Activated naive CD4-positive, alpha-beta T cell (primary cell): ENCODE measurements at regions not wholly inside any gene's neighbourhood (a gene's known extent, or its start where the extent isn't known, plus 50 kb on each side); places are given as distances from the start of the nearest gene placed in this dataset.

Experiments
- DNase-seq, 4 experiments: peaks; one replicate each; lab custom pipeline; 2025; lab: John Stamatoyannopoulos, UW

DNA sequence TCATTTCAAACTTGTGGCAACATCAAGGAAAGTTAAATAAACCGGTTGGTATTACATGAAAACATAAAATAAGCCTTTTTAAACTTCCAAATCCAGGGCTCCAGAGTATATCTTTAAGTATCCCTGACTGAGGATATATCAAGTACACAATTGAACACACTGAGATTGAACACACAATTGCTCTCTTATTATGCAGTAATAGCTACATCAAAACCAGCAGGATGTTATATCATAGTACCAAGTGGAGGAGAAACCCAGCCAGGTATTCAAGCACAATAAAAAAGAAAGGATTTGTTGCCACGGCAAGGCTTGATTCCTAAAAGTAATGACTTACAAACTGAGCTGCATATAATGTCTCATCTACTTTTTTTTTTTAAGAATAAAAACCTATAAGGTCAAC lies 605.8 kb downstream of the SPOCK3 start:
- no peak for DNase-seq

DNA sequence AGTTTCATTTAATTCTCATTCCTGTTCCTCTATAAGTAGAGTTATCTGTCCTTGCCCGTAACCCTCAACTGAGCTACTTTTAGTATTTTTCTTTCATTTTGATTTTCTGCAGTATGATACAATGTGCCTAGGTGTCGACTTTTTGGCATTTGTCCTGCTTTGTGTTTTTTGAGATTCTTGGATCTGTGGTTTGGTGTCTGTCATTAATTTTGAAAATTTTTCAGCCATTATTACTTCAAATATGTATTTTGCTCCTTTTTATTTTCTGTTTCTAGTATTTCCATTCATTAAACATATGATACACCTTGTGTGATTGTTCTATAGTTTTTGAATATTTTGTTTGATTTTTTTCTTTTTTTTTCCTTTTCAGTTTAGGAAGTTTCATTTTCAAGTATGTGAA lies 598.9 kb downstream of the SPOCK3 start:
- no peak for DNase-seq

- no peak for DNase-seq
These were observed 596.5 kb downstream of the SPOCK3 start for GRCh38 chr4:166637816-166638215.

GRCh38 chr4:166655231-166655630 lies 579.1 kb downstream of the SPOCK3 start:
- no peak for DNase-seq

- DNase-seq: no peak
These were observed 578.6 kb downstream of the SPOCK3 start for GRCh38 chr4:166655705-166656104.

DNA sequence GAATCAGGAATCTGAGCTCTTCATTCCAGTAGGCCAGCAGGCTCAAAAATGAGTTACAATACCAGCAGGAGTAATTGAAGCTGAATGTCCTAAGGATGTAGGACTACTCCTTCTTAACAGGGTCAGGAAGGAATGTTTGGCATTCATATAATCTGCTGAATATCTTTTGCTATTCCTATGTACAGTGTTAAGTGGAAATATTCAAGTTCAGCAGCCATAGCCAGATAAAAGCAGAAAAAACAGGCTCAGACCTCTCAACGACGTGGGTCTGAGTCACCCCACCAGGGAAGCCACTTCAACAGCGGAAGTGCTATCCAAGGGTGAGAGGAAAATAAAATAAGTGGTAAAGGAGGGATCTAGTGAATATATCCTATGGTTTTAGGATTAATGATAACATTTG lies 577.0 kb downstream of the SPOCK3 start:
- DNase-seq: no peak

- no peak for DNase-seq
These were observed 575.7 kb downstream of the SPOCK3 start for GRCh38 chr4:166658585-166658984.

- DNase-seq: no peak
These were observed 571.9 kb downstream of the SPOCK3 start for GRCh38 chr4:166662266-166662843.

GRCh38 chr4:166670341-166670740 lies 564.0 kb downstream of the SPOCK3 start:
- DNase-seq: no peak

GRCh38 chr4:166673911-166674310 lies 560.4 kb downstream of the SPOCK3 start:
- DNase-seq: no peak

- no peak for DNase-seq
These were observed 558.9 kb downstream of the SPOCK3 start for GRCh38 chr4:166675411-166675810.

GRCh38 chr4:166680796-166681195 lies 553.5 kb downstream of the SPOCK3 start:
- no peak for DNase-seq

DNA sequence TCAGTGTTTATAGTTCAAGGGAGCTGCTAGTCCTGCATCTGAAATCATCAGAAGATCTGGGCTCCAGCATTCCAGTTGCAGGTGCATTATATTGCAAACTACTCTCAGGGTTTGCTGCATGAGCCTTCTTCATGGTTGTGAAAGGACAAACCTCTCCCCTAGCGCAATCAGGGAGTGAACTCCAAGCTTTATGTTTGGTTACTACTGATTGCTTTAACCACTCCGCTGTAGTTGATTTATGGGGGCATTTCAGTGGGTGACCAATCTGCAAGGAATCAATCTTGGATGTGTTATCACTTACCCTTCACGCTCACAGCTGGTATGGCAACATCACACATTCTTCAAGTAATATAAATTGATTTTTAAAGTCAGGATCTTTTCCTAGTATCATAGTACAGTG lies 552.1 kb downstream of the SPOCK3 start:
- no peak for DNase-seq
